OCI-LY1 (cell line): ENCODE measurements at regions not wholly inside any gene's neighbourhood (a gene's known extent, or its start where the extent isn't known, plus 50 kb on each side); places are given as distances from the start of the nearest gene placed in this dataset.

Source experiments
- EZH2 ChIP-seq: fragments of 200-600 bp; sonication (generic), shearing (Covaris generic); IDR thresholded peaks from 2 replicates; pipeline ENCODE4 v1.8.0; 2017; ENCODE audit warnings: borderline replicate concordance, mixed run types, mild to moderate bottlenecking, antibody characterized with exemption, low read length, moderate library complexity, mixed read lengths
- TF ChIP-seq, protein P1 (sequence below): fragments of 200-600 bp; sonication (generic), shearing (Covaris generic); IDR thresholded peaks from 2 replicates; pipeline ENCODE4 v1.5.1; 2017; ENCODE audit warnings: mild to moderate bottlenecking, antibody characterized with exemption, low read length, moderate library complexity, mixed read lengths

DNA sequence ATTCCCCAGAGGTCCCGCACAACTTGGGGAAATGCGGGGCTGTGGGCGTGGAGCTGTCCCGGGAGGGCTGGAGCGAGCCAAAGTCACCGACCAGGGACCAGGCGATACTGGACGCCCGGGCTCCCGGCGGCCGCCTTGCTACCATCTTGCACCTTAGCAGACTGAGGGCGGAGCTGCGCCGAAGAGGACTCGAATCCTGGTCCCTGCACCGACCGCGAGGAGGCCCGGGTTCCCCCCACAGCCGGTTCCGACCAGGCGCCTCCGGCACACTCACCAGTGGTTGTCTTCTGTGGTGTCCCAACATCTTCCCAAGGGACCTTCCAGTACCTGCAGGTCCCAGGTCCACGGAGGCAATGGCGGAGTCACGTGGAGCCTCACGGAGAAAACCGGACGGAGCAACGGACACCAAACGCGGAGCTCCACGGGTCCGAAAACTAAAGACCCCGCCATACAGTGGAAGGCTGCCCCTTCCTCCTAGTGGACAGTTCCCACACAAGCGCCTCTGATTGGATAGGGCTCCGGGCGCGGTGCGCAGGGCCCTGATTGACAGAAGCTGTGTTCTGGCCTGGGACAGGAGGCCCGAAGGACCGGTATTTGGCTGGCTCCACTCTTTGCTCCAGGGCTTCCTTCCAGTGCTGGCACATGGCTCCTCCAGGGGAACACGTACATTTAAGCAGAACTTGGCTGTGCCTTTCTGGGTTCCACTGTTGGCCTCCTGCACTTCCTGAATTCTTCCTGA, 124.6 kb upstream of the ZNF479 start:
- no peak for TF ChIP-seq EZH2
- TF ChIP-seq, protein P1, sequence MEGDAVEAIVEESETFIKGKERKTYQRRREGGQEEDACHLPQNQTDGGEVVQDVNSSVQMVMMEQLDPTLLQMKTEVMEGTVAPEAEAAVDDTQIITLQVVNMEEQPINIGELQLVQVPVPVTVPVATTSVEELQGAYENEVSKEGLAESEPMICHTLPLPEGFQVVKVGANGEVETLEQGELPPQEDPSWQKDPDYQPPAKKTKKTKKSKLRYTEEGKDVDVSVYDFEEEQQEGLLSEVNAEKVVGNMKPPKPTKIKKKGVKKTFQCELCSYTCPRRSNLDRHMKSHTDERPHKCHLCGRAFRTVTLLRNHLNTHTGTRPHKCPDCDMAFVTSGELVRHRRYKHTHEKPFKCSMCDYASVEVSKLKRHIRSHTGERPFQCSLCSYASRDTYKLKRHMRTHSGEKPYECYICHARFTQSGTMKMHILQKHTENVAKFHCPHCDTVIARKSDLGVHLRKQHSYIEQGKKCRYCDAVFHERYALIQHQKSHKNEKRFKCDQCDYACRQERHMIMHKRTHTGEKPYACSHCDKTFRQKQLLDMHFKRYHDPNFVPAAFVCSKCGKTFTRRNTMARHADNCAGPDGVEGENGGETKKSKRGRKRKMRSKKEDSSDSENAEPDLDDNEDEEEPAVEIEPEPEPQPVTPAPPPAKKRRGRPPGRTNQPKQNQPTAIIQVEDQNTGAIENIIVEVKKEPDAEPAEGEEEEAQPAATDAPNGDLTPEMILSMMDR, result no peak
